ENCODE measurements at regions not wholly inside any gene's neighbourhood (a gene's known extent, or its start where the extent isn't known, plus 50 kb on each side); places are given as distances from the start of the nearest gene placed in this dataset.

- H3K27ac ChIP-seq = no peak overlapping the region
- no peaks in the 10 kb centered on the region for H3K27me3 ChIP-seq
- TF ChIP-seq EP300 (IDR thresholded peaks at IDR 0.05) (no peak), POLR2A (IDR thresholded peaks at IDR 0.05) (no peak), CTCF (IDR thresholded peaks at IDR 0.05) (no peak)
- no peak for DNase-seq (ENCODE audit: low spot score in 2 of 2)
- H3K36me3 ChIP-seq = no peaks in the 10 kb centered on the region
- H3K4me3 ChIP-seq = no peak overlapping the region
- 91 to 97% methylated on average over 4 of the region's 4 CpGs for WGBS, 2 donors
- no peaks in the 10 kb centered on the region for H3K9me3 ChIP-seq
- peaks cover 0 to 14% (median 4%) of the 10 kb centered on the region in 4 donors for H3K4me1 ChIP-seq
Measured at GRCh38 chr13:76643596-76643995, 242.6 kb downstream of the KCTD12 start.

- DNase-seq (ENCODE audit: low spot score in 2 of 2) = no peak
- WGBS, 2 donors = 17 to 18% methylated on average over 1 of the region's 1 CpG
Measured at GRCh38 chr13:76641056-76641455, 245.1 kb downstream of the KCTD12 start.

GRCh38 chr13:76638882-76639281 is 247.3 kb downstream of the KCTD12 start:
- no peaks in the 10 kb centered on the region for H3K36me3 ChIP-seq
- WGBS, 2 donors = 73 to 75% methylated on average over 3 of the region's 3 CpGs
- no peak overlapping the region for H3K4me3 ChIP-seq
- H3K27me3 ChIP-seq = no peaks in the 10 kb centered on the region
- no peak for TF ChIP-seq EP300 (IDR thresholded peaks at IDR 0.05)
- TF ChIP-seq CTCF (IDR thresholded peaks at IDR 0.05) = no peak
- no peak for TF ChIP-seq POLR2A (IDR thresholded peaks at IDR 0.05)
- peak overlapping the region in 1 of 4 donors; percentile 52 for H3K27ac ChIP-seq
- H3K9me3 ChIP-seq = no peaks in the 10 kb centered on the region
- H3K4me1 ChIP-seq = peaks cover 0 to 48% (median 13%) of the 10 kb centered on the region in 4 donors
- no peak for DNase-seq (ENCODE audit: low spot score in 2 of 2)

More at GRCh38 chr13:76641056-76641455, 245.1 kb downstream of the KCTD12 start:
- TF ChIP-seq POLR2A (IDR thresholded peaks at IDR 0.05) = no peak
- no peak for TF ChIP-seq EP300 (IDR thresholded peaks at IDR 0.05)
- no peak for TF ChIP-seq CTCF (IDR thresholded peaks at IDR 0.05)
- no peaks in the 10 kb centered on the region for H3K36me3 ChIP-seq
- H3K9me3 ChIP-seq = no peaks in the 10 kb centered on the region
- peaks cover 0 to 38% (median 11%) of the 10 kb centered on the region in 4 donors for H3K4me1 ChIP-seq
- no peak overlapping the region for H3K4me3 ChIP-seq
- H3K27me3 ChIP-seq = no peaks in the 10 kb centered on the region
- H3K27ac ChIP-seq = peak overlapping the region in 1 of 4 donors; percentile 56

- peak in 1 of 2 donors; percentile 19 for DNase-seq (ENCODE audit: low spot score in 2 of 2)
- WGBS, 2 donors = 49 to 53% methylated on average over 3 of the region's 3 CpGs
- no peak overlapping the region for H3K4me3 ChIP-seq
- no peaks in the 10 kb centered on the region for H3K9me3 ChIP-seq
- no peak for TF ChIP-seq EP300 (IDR thresholded peaks at IDR 0.05)
- no peak for TF ChIP-seq CTCF (IDR thresholded peaks at IDR 0.05)
- no peak for TF ChIP-seq POLR2A (IDR thresholded peaks at IDR 0.05)
- peak overlapping the region in 2 of 4 donors; percentile 51 to 71 for H3K27ac ChIP-seq
- H3K4me1 ChIP-seq = peaks cover 0 to 48% (median 13%) of the 10 kb centered on the region in 4 donors
- H3K27me3 ChIP-seq = no peaks in the 10 kb centered on the region
- H3K36me3 ChIP-seq = no peaks in the 10 kb centered on the region
Measured at GRCh38 chr13:76638181-76638580, 248.0 kb downstream of the KCTD12 start.

GRCh38 chr13:76637641-76638141 is 248.5 kb downstream of the KCTD12 start:
- peak overlapping the region in 2 of 4 donors; percentile 51 to 71 for H3K27ac ChIP-seq
- 42 to 58% methylated on average over 2 of the region's 2 CpGs for WGBS, 2 donors
- no peaks in the 10 kb centered on the region for H3K27me3 ChIP-seq
- H3K36me3 ChIP-seq = no peaks in the 10 kb centered on the region
- no peaks in the 10 kb centered on the region for H3K9me3 ChIP-seq
- peaks cover 0 to 48% (median 13%) of the 10 kb centered on the region in 4 donors for H3K4me1 ChIP-seq
- TF ChIP-seq POLR2A (IDR thresholded peaks at IDR 0.05) (no peak), EP300 (IDR thresholded peaks at IDR 0.05) (no peak), CTCF (IDR thresholded peaks at IDR 0.05) (no peak)
- no peak for DNase-seq (ENCODE audit: low spot score in 2 of 2)
- no peak overlapping the region for H3K4me3 ChIP-seq

Data from tibial nerve (tissue), 4 donors.